Hepatic stellate cell (primary cell): ENCODE measurements at regions not wholly inside any gene's neighbourhood (a gene's known extent, or its start where the extent isn't known, plus 50 kb on each side); places are given as distances from the start of the nearest gene placed in this dataset.

Source experiments
- DNase-seq: peaks from one replicate; pipeline ENCODE4 v3.0.0; 2011; ENCODE audit warnings: low spot score

DNA sequence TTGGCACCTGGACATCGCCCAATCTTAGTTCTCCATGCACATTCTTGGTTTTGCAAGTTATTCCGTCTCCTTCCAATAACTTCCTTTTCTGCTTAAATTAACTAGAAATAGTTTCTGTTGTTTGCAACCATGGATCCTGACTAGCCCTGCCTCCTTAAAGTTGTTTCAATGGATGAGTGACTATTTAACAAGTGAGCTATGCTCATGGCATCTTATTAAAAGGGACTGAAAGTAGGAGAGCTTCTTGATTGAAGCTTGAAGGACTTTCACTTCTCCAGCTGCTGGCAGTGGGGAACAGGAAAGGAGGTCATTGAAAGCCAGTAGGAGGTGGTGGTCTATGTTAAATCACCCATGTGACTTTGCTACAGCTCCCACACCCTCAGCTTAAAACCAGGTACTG lies 466.8 kb downstream of the ARHGEF28 start:
- DNase-seq, result no peak

GRCh38 chr5:74085782-74086181 lies 459.8 kb downstream of the ARHGEF28 start:
- DNase-seq, result no peak

GRCh38 chr5:74085186-74085585 lies 459.2 kb downstream of the ARHGEF28 start:
- DNase-seq, result no peak

DNA sequence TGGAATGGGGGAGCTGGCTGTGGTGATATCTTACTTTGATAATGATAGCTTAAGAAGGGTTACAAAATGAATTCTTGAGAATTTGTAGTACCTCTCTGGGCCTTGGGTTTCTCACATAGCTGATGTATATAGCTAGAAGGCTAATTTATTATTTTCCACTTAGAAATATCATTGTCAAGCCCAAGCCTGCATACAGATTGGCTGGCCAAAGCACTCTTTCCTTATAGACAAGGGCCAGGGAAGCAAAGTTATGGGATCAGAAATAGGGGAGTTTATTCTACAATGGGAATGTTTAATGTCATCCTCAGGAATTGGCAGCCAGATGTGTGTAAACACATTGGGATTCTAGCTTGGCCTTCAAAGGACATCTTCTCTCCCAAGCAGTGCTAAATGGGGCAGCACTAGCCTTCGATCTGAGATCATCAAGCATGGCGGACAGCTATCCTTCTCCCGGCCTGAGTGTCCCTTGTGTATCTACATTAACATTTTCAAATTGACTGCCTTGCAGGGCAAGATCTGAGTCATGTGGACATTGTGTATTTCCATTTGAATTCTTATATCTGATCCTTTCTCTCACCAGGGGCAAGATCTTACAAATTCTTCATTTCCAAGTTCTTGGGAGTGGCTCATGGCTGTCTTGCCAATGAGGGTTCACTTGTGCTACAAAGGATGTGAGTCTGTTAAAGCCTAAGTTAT lies 457.2 kb downstream of the ARHGEF28 start:
- DNase-seq, result no peak

DNA sequence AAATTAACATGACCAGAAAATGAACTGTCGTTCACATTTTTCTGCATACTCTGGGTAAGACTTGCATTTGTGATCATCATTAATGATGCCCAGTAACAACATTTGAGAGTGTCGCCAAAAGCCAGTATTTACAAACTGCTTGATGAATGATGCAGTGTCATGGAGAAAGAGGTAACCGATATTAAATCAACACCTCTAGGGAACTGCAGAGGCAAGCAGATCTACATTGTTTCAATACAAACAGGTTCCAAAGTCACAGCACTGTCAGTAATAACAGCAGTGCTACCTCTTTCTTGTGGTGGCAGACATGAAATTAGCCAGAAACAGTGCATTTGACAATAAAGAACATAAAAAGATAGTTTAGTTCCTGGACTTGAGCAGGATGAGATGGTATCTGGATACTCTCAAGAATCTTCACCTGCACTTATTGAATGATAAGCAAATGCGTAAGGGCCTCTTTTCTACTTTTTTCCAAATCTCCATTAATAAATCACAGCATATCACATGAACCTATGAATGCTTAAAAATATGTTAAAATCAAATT lies 456.6 kb downstream of the ARHGEF28 start:
- no peak for DNase-seq

DNA sequence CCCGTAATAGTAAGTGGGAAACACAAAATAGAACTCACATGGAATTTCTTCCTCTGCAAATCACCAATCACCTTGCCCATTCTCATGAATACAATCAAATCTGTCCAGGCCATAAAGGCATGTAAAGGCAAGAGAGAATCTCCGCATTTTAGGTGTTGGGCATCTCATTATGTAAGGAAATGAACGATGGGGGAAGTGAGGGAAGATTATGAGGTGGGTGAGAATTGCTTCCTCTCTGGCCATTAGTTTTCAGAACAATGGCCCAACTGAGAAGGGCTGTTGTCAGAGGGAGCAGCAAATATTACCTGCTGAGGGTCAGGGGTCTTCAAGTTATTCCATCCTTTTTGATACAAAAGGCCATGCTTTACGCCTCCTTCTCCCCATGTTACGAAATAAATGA lies 455.1 kb downstream of the ARHGEF28 start:
- no peak for DNase-seq

DNA sequence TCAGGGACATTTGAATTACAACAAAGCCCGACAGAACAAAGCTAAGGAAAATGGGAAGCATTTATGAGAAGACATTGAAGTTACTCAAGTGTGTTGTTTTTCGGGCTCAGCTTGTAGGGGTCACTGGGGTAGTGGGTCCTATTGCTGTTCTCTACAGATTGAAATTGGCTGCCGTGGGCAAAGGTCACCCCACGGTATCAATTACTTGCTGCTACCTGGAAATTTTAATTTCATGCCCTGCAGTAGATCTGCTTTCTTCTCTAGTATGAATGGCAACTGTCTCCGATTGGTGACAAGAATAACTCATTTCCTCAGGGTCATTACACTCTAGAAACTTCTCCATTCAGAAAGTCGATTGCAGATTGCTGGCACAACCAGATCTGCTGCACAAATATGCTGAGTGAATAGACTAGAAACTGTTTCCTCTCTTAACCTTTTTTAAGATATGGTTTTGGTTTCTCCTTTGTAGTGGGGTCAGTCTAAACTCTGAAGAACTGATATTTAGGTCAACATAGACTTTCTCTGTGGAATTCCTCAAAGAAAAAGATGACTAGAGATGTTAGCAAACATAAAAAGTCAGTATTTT lies 454.1 kb downstream of the ARHGEF28 start:
- DNase-seq, result no peak

GRCh38 chr5:74075501-74076484 lies 449.8 kb downstream of the ARHGEF28 start:
- no peak for DNase-seq

- no peak for DNase-seq
These were observed 448.1 kb downstream of the ARHGEF28 start for GRCh38 chr5:74074111-74074510.

DNA sequence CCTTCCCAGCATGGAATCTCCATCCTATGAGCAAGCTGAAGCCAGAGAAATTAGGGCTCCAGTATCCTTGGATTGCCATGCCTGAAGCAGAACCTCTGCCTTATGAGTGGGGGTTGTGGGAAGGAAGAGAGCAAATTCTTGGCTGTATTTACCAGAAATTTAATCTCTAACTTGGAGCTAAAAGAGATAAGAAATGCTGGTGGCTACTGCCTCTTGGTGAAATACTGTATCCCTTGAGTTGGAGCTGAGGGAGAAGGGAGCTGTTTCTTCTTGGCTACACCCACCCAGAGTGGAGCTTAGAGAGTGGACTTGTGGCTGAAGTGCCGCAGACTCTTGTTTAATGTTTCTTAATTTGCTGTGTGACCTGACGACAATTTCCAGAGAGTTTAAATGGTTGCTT lies 447.3 kb downstream of the ARHGEF28 start:
- DNase-seq, result no peak

- no peak for DNase-seq
These were observed 446.6 kb downstream of the ARHGEF28 start for GRCh38 chr5:74072646-74073045.

GRCh38 chr5:74070766-74071165 lies 444.8 kb downstream of the ARHGEF28 start:
- no peak for DNase-seq

DNA sequence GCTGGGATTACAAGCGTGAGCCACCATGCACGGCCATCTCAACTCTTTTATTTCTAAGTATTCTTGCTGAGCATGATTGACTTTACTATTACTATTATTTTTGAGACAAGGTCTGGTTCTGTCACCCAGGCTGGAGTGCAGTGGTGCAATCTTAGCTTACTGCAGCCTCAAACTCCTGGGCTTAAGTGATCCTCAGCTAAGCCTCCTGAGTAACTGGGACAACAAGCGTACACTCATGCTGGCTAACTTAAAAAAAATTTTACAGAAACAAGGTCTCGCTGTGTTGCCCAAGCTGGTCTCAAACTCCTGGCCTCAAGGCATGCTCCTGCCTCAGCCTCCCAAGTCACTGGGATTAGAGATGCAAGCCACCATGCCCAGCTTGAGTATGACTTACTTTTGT lies 443.7 kb downstream of the ARHGEF28 start:
- no peak for DNase-seq

GRCh38 chr5:74067748-74068541 lies 441.9 kb downstream of the ARHGEF28 start:
- DNase-seq, result no peak

DNA sequence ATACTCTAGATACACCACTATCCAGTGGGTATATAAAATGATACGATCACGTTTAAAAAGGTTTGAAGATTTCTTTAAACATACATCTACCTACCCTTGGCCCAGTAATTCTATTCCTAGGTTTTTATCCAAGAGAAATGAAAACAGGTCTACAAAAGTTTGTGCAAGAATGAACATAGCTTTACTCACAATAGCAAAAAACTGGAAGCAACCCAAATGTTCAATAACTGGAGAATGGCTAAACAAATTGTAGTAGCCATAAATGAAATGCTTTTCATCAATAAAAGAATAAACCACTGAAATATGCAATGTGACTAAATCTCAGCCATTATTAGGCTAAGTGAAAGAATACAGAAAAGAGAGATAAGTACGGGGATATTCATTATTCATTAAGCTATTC lies 438.9 kb downstream of the ARHGEF28 start:
- no peak for DNase-seq

- no peak for DNase-seq
These were observed 438.2 kb downstream of the ARHGEF28 start for GRCh38 chr5:74064225-74064624.

DNA sequence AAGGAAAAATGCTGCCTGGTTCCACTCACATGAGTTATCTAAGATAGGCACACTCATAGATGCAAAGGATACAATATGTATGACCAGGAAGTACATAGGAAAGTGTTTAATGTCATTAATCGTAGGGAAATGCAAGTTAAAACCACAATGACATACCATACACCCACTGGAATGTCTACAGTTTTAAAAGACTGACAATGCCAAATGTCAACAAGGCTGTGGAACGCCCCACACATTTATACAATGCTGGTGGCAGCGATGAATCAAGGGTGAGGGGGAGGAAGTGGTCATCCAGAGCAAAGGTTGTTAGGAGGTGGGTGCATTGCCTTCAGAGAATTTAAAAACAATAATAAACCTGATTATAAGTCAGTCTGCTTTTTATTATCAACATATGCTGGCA lies 437.8 kb downstream of the ARHGEF28 start:
- no peak for DNase-seq

GRCh38 chr5:74063346-74063745 lies 437.4 kb downstream of the ARHGEF28 start:
- DNase-seq, result no peak

DNA sequence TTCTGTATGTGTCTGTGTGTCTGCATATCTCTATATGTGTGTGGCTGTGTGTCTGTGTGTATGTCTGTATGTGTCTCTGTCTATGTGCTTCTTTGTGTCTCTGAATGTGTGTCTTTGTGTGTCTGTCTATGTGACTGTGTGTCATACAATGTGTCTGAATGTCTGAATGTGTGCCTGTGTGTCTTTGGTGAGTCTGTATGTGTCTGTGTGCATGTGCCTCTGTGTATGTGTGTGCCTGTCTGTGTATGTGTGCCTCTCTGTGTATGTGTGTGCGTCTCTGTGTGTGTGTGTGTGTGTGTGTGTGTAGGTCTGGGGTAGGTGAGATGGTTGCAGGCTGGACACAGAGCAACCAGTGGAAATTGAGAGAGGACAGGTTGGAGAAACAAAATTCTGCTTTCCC lies 435.3 kb downstream of the ARHGEF28 start:
- no peak for DNase-seq

DNA sequence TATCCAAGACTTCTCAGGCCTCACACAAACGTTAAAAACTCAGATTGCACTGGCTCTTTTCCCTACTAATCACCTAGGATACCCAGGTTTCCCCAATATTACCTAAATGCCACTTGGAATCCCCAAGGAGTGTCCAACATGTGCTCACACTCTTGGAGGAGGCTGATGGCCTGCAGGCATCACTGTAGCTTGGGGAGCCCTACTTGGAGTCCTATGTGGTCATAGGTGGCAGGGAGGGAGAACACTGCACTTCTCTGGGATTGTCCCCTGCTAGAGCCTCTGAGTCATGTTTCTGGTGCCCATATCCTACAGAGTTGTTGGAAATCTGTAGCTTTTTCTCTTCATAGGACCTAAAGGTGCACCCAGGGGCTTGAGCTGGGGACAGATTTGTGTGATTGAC lies 433.7 kb downstream of the ARHGEF28 start:
- DNase-seq, result no peak

- peak; percentile 7 for DNase-seq
These were observed 430.8 kb downstream of the ARHGEF28 start for GRCh38 chr5:74056789-74057164.
